OCI-LY7 (cell line): ENCODE measurements at regions not wholly inside any gene's neighbourhood (a gene's known extent, or its start where the extent isn't known, plus 50 kb on each side); places are given as distances from the start of the nearest gene placed in this dataset.

ENCODE experiments used
- EZH2phosphoT487 ChIP-seq: fragments of 200-600 bp; sonication (generic); IDR thresholded peaks from 2 replicates; pipeline ENCODE4 v1.6.1; 2018; ENCODE audit warnings: low read depth, borderline replicate concordance, mild to moderate bottlenecking, mixed run types, antibody characterized with exemption, low read length, moderate library complexity, mixed read lengths
- TF ChIP-seq, protein P1 (sequence below): fragments of 200-600 bp; sonication (generic); conservative IDR thresholded peaks from 2 replicates; pipeline ENCODE4 v1.5.1; 2014; ENCODE audit warnings: mild to moderate bottlenecking, antibody characterized with exemption, low read length, moderate library complexity, mixed read lengths

DNA sequence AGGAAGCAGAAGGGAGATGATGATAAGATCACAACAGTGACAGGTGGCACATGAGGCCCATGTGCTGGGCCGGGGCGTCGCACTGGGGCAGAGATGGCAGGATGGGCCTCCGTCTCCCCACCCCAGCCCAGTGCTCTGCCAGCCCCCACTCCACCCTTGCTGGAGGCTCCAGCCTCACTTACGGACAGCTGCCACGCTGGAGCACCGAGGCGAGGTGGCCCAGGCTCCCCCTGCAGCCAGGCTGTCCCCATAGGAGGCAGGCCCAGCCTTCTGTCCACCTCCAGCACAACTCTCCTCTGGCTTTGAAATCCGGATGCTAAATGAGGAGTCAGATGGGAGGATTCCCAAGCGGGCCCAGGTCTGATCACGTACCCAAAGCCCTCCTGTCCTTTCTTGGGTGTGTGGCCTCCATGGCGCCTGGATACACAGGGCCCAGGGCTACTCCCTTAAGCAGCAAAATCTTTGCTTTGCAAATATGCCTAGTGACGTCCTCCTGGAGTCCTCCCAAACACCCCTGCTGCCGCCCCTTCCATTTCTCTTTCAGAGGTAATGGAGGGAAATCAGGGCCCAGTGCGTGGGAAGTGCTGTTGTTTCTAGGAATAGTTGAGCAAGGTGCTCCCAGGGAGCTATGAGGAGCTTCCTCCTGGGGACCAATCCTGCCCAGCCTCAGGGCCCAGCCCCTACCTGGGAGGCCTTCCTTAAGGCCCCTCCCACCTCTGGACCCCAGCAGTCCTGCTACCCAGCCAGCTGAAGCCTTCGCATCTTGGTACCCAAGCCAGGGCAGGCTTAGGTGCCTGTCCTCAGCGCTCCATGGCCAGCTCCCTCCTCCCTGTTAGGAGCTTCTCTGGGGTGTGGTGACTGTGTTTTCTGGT is 170.4 kb upstream of the MYCN start:
- TF ChIP-seq, protein P1, sequence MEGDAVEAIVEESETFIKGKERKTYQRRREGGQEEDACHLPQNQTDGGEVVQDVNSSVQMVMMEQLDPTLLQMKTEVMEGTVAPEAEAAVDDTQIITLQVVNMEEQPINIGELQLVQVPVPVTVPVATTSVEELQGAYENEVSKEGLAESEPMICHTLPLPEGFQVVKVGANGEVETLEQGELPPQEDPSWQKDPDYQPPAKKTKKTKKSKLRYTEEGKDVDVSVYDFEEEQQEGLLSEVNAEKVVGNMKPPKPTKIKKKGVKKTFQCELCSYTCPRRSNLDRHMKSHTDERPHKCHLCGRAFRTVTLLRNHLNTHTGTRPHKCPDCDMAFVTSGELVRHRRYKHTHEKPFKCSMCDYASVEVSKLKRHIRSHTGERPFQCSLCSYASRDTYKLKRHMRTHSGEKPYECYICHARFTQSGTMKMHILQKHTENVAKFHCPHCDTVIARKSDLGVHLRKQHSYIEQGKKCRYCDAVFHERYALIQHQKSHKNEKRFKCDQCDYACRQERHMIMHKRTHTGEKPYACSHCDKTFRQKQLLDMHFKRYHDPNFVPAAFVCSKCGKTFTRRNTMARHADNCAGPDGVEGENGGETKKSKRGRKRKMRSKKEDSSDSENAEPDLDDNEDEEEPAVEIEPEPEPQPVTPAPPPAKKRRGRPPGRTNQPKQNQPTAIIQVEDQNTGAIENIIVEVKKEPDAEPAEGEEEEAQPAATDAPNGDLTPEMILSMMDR: no peak
- no peak for TF ChIP-seq EZH2phosphoT487
